ENCODE measurements at regions not wholly inside any gene's neighbourhood (a gene's known extent, or its start where the extent isn't known, plus 50 kb on each side); places are given as distances from the start of the nearest gene placed in this dataset.

GRCh38 chrX:5528057-5528456 is 700.6 kb downstream of the NLGN4X start:
- TF ChIP-seq CTCF (IDR thresholded peaks at IDR 0.05; ENCODE audit: unreplicated experiment), result no peak
- H3K36me3 Mint-ChIP-seq, result no peaks in the 10 kb centered on the region
- H3K27me3 Mint-ChIP-seq (ENCODE audit: low read depth), result peaks cover 10% of the 10 kb centered on the region
- no peak overlapping the region for H3K27ac Mint-ChIP-seq
- no peak for DNase-seq (ENCODE audit: low spot score in 2 of 2, unreplicated experiment in 2 of 2)
- peaks cover 7% of the 10 kb centered on the region for H3K9me3 Mint-ChIP-seq
- no peaks in the 10 kb centered on the region for H3K4me1 Mint-ChIP-seq
- H3K4me3 Mint-ChIP-seq, result no peak overlapping the region

GRCh38 chrX:5526191-5526590 is 702.5 kb downstream of the NLGN4X start:
- DNase-seq (ENCODE audit: low spot score in 2 of 2, unreplicated experiment in 2 of 2), result no peak
- Mint-ChIP-seq H3K36me3 (no peaks in the 10 kb centered on the region), H3K27ac (no peak overlapping the region), H3K4me3 (no peak overlapping the region), H3K27me3 (ENCODE audit: low read depth) (no peaks in the 10 kb centered on the region), H3K9me3 (peaks cover 7% of the 10 kb centered on the region), H3K4me1 (no peaks in the 10 kb centered on the region)
- no peak for TF ChIP-seq CTCF (IDR thresholded peaks at IDR 0.05; ENCODE audit: unreplicated experiment)

- Mint-ChIP-seq H3K36me3 (no peaks in the 10 kb centered on the region), H3K4me1 (no peaks in the 10 kb centered on the region), H3K4me3 (no peak overlapping the region), H3K27me3 (ENCODE audit: low read depth) (no peaks in the 10 kb centered on the region), H3K9me3 (peaks cover 9% of the 10 kb centered on the region), H3K27ac (no peak overlapping the region)
- DNase-seq (ENCODE audit: low spot score in 2 of 2, unreplicated experiment in 2 of 2), result no peak
- no peak for TF ChIP-seq CTCF (IDR thresholded peaks at IDR 0.05; ENCODE audit: unreplicated experiment)
These were observed 737.7 kb downstream of the NLGN4X start for GRCh38 chrX:5490786-5491563.

GRCh38 chrX:5474282-5474681 is 754.4 kb downstream of the NLGN4X start:
- Mint-ChIP-seq H3K4me1 (no peaks in the 10 kb centered on the region), H3K4me3 (no peak overlapping the region), H3K27me3 (ENCODE audit: low read depth) (no peaks in the 10 kb centered on the region), H3K36me3 (no peaks in the 10 kb centered on the region), H3K9me3 (peaks cover 44% of the 10 kb centered on the region), H3K27ac (no peak overlapping the region)
- TF ChIP-seq CTCF (IDR thresholded peaks at IDR 0.05; ENCODE audit: unreplicated experiment), result no peak
- no peak for DNase-seq (ENCODE audit: low spot score in 2 of 2, unreplicated experiment in 2 of 2)

GRCh38 chrX:5458300-5458842 is 770.3 kb downstream of the NLGN4X start:
- Mint-ChIP-seq H3K27ac (no peak overlapping the region), H3K9me3 (no peaks in the 10 kb centered on the region), H3K27me3 (ENCODE audit: low read depth) (no peaks in the 10 kb centered on the region), H3K36me3 (no peaks in the 10 kb centered on the region), H3K4me3 (no peak overlapping the region), H3K4me1 (no peaks in the 10 kb centered on the region)
- TF ChIP-seq CTCF (IDR thresholded peaks at IDR 0.05; ENCODE audit: unreplicated experiment), result no peak
- DNase-seq (ENCODE audit: low spot score in 2 of 2, unreplicated experiment in 2 of 2), result no peak
